OCI-LY3 (cell line): ENCODE measurements at regions not wholly inside any gene's neighbourhood (a gene's known extent, or its start where the extent isn't known, plus 50 kb on each side); places are given as distances from the start of the nearest gene placed in this dataset.

ENCODE experiments used
- CTCF ChIP-seq: fragments of 200-600, 300-600 bp; sonication (generic); IDR thresholded peaks from 2 replicates; pipeline ENCODE4 v1.5.1; 2014; ENCODE audit warnings: antibody characterized with exemption, low read length, low read depth
- EZH2phosphoT487 ChIP-seq: fragments of 200-600 bp; shearing (Covaris generic); IDR thresholded peaks from 2 replicates; pipeline ENCODE4 v1.6.1; 2018; ENCODE audit warnings: antibody characterized with exemption, mixed run types, low read depth

- TF ChIP-seq CTCF (no peak), EZH2phosphoT487 (no peak)
These were observed 61.3 kb downstream of the PRLHR start for GRCh38 chr10:118534136-118534535.
